ENCODE measurements at regions not wholly inside any gene's neighbourhood (a gene's known extent, or its start where the extent isn't known, plus 50 kb on each side); places are given as distances from the start of the nearest gene placed in this dataset.

DNA sequence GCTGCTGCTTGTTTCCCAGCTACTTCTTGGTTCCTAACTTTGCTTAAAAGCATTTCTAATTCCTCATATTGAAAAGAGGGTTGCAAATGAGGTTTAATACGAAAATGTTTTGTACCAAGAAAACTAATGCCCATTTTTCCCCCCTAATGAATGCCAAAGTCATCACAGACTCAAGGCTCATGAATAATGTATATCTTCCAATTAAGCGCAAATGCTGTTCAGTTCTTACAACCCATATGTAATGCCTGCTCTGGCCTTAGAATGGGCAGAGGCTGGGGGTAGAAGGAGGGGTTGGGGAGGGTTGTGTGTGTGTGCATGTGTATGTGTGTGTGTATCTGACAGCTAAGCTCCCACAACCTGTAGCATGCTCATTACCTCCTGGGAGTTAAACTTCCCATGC, 901.7 kb downstream of the KCNMA1 start:
- DNase-seq: no peak

DNA sequence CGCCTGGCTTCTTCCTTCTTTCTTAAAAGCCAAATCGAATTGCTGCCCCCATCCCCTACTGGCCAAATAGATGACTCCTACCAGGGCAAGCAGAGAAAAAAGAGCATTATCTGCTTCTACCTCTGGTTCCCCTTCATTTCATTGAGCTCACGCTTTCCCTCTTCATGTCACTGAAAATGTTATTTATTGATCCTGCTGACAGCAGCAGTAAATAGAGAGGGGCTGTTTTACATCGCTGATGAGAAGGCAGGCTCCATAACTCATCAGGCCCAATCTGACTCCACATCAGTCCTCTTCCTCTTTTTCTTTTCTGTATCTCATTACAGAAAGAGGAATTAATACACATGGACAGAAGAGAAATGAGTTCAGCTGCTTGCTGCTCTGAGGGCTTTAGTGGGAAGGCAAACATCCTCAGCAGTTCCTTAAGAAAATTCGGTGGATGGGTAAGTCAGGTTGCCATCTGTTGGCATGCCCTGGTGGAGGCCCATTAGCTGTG, 904.1 kb downstream of the KCNMA1 start:
- DNase-seq: no peak

- no peak for DNase-seq
These were observed 905.3 kb downstream of the KCNMA1 start for GRCh38 chr10:76732306-76732705.

- DNase-seq: no peak
These were observed 907.6 kb downstream of the KCNMA1 start for GRCh38 chr10:76729841-76730487.

DNA sequence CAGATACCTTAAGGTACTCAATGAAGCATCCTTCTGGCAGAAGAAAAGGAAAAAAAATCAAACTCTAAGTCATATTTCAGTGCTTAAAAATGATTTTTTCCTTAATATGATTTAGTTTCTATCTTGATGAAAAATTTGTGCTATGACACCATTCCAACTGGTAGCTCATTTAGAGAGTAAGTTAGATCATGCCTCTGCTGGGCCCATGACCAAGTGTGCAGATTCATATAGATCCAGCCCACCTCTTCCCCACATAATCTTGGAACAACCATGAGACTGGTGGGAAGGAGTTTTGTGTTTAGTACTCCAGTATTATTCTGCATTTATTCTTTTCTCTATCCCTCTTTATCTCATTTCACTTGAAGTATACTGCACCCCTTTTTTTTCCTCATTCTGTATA, 908.3 kb downstream of the KCNMA1 start:
- no peak for DNase-seq

GRCh38 chr10:76727038-76727437, 910.6 kb downstream of the KCNMA1 start:
- DNase-seq: no peak

DNA sequence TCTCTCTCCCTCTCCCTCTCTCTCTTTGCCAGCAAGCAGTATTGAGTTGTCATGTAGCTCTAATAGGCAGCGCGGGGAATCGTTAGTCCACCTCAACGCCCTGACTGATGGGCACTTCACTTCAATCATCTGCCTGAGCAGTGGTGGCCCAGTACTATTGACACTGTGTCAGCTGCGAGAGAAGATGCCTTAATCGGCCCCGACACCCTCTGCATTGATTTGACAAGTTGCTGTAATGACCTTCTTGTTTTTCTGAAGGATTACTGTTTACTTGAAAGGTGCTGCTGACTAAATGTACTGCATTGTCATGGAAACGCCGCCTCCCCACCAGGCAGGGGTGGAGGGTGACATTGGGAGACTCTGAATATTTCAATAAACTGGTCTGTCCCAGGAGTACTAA, 913.8 kb downstream of the KCNMA1 start:
- DNase-seq: no peak

DNA sequence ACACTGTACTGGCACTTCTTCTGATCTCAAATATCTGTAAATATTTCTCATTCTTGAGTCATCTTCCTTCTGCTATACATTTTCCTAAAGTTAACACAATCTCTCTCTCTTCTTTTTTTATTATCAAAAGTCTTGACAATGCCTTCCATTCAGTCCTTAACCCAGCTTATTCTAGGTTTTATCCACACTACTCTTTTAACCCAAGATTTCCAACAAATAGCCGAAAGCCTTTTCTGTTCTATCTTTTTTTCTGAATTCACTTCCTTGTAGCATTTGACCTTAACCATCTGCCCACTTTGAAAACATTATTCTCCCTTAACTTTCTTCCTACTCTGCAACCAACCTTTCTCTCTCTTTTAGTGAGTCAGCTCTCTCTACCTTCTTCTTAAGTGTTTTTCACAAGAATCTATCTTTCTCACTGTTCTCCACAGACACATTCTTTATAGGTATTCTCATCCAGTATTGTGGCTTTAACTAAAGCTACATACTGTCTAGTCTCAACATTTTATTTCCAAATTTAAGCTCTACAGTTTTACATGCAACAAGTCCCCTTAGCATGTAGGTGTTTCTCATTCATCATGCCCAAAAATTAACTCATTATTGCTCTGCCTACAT, 915.6 kb downstream of the KCNMA1 start:
- no peak for DNase-seq

DNA sequence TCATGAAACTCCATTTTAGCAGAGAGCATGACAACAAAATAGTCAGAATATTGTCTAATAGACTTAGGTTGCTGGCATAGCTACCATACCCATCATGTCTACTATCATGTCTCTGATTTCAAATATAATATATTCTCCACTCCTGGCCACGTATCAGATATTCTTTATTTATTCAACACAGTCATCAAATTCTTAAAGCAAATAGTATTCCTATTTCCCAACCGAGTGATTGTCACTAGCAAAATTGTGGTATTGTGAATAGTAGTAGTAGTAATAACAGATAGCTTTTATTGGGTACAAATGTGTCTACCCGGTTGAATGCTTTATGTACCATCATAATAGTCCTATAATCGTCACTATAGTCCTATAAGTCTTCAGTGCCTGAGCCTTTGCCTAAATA, 918.6 kb downstream of the KCNMA1 start:
- no peak for DNase-seq

DNA sequence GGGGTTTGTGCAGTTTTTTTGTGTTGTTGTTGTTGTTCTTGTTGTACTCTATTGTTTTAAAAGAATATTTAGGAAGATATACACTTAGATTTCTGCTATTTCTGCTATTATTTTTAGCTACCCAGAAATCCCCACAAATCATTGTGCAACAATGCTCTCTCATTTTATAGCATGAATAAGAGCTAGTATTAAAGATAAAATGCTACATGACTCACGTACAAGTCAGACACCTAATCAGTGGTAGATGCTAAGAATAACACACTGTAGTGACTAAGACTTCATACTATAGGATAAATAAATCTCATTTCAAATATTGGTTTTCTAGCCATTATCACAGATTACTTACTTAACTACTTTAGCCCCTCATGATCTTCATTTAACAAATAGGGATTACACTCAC, 920.5 kb downstream of the KCNMA1 start:
- DNase-seq: no peak

DNA sequence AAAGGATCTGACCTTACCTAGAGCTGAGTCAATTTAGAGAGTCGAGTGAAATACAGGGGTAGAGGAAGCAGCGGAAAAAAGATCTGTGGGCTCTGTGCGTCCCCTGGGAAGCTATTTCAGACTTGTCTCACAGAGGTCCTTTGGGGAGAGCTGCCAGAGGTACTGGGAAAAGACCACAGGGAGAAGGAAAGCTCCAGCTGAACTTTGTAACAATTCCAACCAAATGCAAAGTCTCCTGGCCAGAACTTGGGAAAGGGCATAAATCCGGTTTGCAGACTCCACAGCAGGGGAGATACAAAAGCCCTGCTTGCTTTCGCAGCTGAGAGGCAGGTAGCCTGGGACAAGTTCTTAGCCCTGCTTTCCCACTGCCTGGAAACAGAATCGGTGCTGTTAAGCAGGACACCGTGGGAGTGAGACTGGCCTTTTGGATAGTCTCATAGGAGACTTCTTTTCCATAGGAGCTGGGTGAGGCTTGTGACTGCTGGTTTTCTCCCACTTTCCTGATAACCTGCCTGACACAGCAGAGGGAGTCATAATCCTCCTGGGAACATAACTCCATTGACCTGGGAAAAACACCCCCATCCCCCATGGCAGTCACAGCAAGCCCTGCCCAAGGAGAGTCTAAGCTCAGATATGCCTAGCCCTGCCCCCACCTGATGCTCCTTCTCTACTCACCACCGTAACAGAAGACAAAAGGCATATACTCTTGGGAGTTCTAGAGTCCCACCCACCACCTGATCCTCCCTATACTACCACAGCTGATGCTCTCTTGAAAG, 926.2 kb downstream of the KCNMA1 start:
- peak in 8 of 51 donors; percentile 3 to 41 (median 24) for DNase-seq

DNA sequence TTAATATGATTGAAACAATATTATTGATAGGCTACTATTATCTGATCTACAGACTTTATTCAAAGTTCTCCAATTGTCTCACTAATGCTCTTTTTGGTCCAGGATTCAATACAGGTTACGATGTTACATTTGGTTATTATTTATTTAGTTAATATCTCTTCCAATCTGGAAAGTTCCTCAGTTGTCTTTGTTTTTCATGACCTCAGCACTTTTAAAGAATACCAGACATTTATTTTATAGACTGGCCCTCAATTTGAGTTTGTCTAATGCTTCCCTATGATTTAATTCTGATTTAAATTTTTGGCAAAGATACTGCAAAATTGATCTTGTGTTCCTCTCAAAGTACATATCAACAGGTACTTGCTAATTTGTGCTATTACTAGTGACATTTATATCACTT, 937.4 kb downstream of the KCNMA1 start:
- DNase-seq: no peak

- DNase-seq: no peak
These were observed 939.7 kb downstream of the KCNMA1 start for GRCh38 chr10:76697923-76698322.

DNA sequence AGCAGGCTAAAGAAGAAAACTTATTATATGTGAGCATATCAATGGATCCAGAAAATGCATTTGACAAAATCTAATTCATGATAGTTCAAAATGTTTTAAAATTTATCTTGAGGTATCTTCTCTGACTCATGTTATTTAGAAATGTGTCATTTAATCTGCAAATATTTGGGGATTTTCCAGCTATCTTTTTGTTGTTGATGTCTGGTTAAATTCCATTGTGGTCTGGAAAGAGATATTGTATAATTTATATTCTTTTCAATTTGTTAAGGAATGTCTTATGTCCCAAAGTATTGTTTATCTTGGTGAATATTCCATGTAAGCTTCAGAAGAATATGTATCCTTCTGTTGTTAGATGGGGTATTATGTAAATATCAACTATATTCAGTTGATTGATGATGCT, 942.5 kb downstream of the KCNMA1 start:
- DNase-seq: no peak

DNA sequence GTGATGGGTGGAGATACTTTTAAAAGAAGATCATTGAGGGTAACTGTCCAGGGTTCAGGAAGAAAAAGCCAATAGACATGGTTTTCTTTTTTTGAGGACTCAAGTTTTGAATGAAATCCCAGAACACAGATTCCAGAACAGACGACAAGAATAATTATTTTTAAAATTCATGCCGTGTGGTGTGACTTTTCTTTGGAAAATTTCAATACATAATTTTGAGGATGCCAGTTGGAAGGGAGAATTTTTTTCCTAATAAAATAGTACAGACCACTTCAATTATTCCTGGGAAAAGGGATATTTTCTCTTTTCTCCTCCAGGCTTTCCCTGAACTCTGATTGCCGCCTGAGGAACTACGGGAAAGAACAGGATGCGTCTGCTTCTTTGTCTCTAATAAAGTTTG, 951.4 kb downstream of the KCNMA1 start:
- DNase-seq: no peak

- no peak for DNase-seq
These were observed 952.6 kb downstream of the KCNMA1 start for GRCh38 chr10:76684968-76685367.

GRCh38 chr10:76681153-76681552, 956.5 kb downstream of the KCNMA1 start:
- no peak for DNase-seq

- DNase-seq: no peak
These were observed 958.6 kb downstream of the KCNMA1 start for GRCh38 chr10:76679030-76679429.

GRCh38 chr10:76675951-76676587, 961.5 kb downstream of the KCNMA1 start:
- peak in 48 of 51 donors; percentile 5 to 92 (median 58) for DNase-seq

GRCh38 chr10:76675561-76675950, 962.1 kb downstream of the KCNMA1 start:
- DNase-seq: no peak

DNA sequence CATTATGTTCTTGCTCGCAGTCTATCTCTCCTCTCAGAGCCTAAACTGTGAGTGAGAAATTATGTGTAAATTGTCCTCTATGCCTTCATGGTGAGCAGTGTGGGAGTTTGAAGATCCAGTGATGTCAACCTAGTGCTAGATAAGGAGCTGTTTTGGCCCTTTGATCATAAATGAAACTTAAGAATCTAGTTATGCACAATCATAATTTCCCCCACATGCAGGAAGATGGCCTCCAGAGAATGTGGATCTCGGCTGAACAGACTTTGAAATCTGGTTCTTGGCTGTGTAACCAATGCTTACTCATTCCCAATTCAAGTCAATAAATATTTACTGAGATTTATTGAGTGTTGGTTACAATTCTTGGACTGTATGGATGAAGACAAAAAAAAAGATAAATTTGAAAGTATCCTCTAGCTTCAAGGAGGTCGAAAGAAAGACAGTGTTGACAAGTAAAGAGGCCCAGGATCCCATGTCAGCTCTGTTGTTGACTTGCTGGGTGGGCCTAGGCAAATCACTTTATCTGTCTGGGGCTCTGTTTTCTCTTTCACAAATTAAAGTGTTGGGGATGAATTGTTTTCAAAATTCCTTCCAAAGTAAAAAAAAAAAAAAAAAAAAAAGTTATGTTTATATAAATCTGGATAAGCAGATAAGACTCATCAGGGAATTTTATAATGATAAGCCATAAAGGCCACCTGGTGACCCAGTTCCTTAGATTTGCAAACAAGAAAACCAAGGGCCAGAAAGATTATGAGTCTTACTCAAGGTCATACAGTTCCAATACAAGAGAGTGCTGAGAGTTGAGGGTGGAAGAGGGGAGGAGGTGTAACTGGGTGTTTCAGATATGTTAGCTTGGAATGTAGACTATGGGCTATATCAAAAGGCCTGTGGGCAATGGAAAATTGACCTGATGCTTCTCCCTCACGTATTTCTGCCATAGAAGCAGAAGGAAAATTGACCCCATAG, 969.9 kb downstream of the KCNMA1 start:
- no peak for DNase-seq
